ENCODE measurements at regions not wholly inside any gene's neighbourhood (a gene's known extent, or its start where the extent isn't known, plus 50 kb on each side); places are given as distances from the start of the nearest gene placed in this dataset.

DNA sequence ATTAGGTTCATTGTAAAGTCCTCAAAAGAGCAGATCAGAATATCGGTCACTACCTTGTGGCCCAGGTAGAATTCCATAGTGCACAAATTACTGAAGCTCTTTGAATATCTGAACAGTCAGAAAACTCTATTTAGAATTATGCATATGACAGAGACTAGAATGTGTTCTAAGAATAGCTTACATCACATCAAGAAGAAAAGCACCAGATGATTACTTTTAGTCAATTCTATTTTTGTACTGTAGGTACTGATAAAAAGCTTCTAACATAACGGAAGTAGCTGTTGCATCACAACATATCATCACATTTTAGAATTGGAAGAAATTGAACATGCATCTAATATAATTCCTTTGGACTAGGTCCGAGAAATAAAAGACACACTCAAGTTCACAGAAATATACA is 946.6 kb upstream of the ARRDC3 start:
- H3K36me3 ChIP-seq (ENCODE audit: low read depth) = no peaks in the 10 kb centered on the region
- no peak for ATAC-seq
- DNase-seq = no peak
- intact Hi-C loops (cut with DNase I, micrococcal nuclease) = no loop called here
- H3K4me1 ChIP-seq (ENCODE audit: low read depth) = no peaks in the 10 kb centered on the region
- TF ChIP-seq, protein P1, sequence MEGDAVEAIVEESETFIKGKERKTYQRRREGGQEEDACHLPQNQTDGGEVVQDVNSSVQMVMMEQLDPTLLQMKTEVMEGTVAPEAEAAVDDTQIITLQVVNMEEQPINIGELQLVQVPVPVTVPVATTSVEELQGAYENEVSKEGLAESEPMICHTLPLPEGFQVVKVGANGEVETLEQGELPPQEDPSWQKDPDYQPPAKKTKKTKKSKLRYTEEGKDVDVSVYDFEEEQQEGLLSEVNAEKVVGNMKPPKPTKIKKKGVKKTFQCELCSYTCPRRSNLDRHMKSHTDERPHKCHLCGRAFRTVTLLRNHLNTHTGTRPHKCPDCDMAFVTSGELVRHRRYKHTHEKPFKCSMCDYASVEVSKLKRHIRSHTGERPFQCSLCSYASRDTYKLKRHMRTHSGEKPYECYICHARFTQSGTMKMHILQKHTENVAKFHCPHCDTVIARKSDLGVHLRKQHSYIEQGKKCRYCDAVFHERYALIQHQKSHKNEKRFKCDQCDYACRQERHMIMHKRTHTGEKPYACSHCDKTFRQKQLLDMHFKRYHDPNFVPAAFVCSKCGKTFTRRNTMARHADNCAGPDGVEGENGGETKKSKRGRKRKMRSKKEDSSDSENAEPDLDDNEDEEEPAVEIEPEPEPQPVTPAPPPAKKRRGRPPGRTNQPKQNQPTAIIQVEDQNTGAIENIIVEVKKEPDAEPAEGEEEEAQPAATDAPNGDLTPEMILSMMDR (IDR thresholded peaks at IDR 0.05) = no peak
- H3K4me3 ChIP-seq = no peak overlapping the region
- H3K9me3 ChIP-seq = no peaks in the 10 kb centered on the region

DNA sequence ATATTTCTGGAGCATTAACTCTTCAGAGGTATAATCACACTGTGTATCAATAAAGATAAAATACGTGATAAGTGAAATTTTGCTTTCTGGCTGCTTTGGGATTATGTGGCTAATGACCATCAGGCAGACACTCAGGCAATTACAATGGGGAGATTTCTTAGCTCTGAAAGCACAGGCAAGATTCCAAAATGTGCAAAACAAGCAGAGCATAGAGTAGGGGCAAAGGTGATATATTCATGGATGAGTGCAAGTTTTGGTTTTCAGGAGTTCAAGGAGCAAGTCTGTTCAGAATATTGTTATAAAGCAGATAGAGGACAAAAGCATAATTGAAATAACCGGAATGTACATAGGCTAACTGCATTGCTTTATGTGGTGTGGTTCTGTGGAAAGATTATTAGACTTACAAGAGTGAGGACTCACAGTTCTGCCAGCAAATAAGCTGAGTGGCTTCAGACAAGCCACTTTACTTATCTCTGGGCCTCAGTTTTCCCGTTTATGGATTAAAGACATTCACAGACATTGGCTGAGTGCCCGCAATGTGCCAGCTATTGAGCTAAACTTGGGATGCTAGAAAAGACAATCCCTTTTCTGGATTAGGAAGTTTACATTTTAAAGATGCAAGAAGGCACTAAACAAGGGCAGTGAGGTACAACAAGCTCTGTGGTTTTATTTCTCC is 945.6 kb upstream of the ARRDC3 start:
- TF ChIP-seq, protein P1 (IDR thresholded peaks at IDR 0.05) = no peak

DNA sequence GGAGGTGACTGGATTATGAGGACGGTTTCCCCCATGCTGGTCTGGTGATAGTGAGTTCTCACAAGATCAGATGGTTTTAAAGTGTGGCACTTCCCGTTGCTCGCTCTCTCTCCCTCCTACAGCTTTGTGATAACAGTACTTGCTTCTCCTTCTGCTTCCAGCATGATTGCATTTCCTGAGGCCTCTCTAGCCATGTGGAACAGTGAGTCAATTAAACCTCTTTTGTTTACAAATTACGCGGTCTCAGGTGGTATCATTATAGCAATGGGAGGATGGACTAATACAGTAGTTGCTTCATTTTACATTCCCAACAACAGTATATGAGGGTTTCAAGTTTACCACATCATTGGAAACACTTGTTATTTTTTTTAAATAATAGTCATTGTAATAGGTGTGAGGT is 937.3 kb upstream of the ARRDC3 start:
- intact Hi-C loops (cut with DNase I, micrococcal nuclease) = no loop called here
- TF ChIP-seq, protein P1 (IDR thresholded peaks at IDR 0.05) = no peak
- DNase-seq (no peak), ATAC-seq (no peak)
- H3K9me3 ChIP-seq = no peaks in the 10 kb centered on the region
- no peaks in the 10 kb centered on the region for H3K4me1 ChIP-seq (ENCODE audit: low read depth)
- no peak overlapping the region for H3K4me3 ChIP-seq
- no peaks in the 10 kb centered on the region for H3K36me3 ChIP-seq (ENCODE audit: low read depth)

More for the DNA sequence above, 945.6 kb upstream of the ARRDC3 start:
- Histone ChIP-seq H3K9me3 (no peaks in the 10 kb centered on the region), H3K4me1 (ENCODE audit: low read depth) (no peaks in the 10 kb centered on the region), H3K36me3 (ENCODE audit: low read depth) (no peaks in the 10 kb centered on the region), H3K4me3 (no peak overlapping the region)
- no peak for DNase-seq
- ATAC-seq = no peak
- intact Hi-C loops (cut with DNase I, micrococcal nuclease) = no loop called here

DNA sequence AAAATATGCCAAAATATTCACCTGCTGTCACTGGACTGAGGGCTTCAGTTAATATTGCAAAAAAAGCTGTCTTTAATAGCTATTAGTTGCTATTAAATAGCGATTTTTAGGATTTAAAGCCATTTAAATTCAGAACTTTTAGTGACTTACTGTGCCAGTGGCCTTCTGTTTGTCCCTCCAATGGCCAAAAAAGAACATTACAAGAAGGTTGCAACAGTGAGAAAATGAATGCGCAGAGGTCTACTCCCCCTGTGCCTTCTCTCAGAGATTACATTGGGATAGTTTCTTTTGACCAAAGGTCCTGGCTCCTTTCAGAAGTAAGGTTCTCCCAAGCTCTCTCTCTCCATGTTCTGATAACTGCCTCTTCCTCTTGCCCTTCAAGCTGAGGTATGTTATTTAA is 930.3 kb upstream of the ARRDC3 start:
- intact Hi-C loops (cut with DNase I, micrococcal nuclease) = no loop called here
- H3K4me1 ChIP-seq (ENCODE audit: low read depth) = no peaks in the 10 kb centered on the region

DNA sequence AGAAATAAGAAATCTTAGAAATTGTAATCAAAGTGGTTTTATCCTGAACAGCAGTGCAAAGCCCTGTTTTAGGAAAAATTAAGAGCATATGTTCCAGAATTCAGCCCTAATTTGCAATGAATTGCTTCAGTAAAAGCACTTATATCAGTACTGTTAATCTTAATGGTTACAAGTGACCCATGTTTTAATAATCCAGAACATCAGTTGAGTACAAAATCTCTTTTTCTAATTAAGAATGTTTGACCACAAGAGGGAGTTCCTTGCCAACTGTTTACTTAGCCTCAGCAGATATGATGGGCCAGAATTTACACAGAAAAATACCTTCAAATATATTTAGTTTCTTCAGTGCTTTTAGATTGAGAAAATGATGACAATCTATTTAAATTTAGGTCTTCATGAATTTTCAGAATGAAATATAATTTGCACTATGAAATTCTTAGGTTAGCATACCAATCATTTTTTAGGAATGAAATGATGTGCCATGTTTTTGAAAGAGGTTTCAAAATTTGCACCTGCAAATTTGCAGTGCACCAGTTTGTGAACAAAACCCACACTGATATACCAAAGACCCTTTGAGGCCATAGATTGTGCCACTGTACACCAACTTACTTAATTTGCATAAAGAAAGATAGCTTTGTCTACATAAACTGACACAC is 926.3 kb upstream of the ARRDC3 start:
- Histone ChIP-seq H3K4me3 (no peak overlapping the region), H3K36me3 (ENCODE audit: low read depth) (no peaks in the 10 kb centered on the region), H3K9me3 (no peaks in the 10 kb centered on the region), H3K4me1 (ENCODE audit: low read depth) (no peaks in the 10 kb centered on the region)
- TF ChIP-seq, protein P1 (IDR thresholded peaks at IDR 0.05) = no peak
- no peak for ATAC-seq
- intact Hi-C loops (cut with DNase I, micrococcal nuclease) = no loop called here
- no peak for DNase-seq

More for the DNA sequence above, 930.3 kb upstream of the ARRDC3 start:
- ATAC-seq (no peak), DNase-seq (no peak)
- Histone ChIP-seq H3K4me3 (no peak overlapping the region), H3K36me3 (ENCODE audit: low read depth) (no peaks in the 10 kb centered on the region), H3K9me3 (no peaks in the 10 kb centered on the region)
- TF ChIP-seq, protein P1 (IDR thresholded peaks at IDR 0.05) = no peak

Data from mucosa of descending colon (tissue), 3 donors.